ENCODE measurements at regions not wholly inside any gene's neighbourhood (a gene's known extent, or its start where the extent isn't known, plus 50 kb on each side); places are given as distances from the start of the nearest gene placed in this dataset.

DNA sequence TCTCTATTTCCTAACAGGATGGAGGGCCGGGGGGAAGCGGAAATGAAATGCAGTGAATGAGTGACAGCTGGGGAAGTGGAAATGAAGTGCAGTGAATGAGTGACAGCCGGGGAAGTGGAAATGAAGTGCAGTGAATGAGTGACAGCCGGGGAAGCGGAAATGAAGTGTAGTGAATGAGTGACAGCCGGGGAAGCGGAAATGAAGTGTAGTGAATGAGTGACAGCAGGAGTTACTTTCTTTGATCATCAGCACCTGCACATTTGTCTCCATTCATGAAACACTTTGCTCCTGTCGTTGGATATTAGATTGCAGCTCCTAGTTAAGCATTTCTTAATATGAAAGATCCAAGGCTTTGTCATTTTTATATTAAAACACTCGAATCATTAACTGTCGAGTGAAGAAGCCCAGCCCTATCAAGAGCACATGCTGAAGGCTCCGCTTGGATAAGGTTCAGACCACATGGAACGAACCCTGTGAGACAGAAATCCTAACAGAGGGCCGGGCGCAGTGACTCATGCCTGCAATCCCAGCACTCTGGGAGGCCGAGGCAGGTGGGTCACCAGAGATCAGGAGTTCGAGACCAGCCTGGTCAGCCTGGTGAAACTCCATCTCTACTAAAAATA lies 406.0 kb upstream of the ADARB2 start:
- no peak for DNase-seq (ENCODE audit: low read depth in 4 of 4, low spot score in 2 of 4)

DNA sequence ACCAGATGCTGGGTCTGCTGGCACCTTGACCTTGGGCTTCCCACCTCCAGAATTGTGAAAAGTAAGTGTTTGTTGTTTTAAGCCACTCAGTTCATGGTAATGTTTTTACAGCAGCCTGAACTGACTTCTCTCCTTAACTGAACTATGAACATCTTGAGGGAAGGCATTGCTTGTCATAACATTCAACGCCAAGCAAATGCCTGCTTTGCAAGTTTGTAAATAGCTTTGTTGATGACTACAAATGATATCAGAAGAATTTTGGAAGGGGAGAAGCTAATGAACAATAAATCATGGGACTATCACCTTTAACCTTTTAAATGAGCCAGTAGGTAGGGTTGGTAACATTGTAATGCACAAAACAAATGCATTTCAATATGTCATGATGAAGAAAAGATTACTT lies 402.4 kb upstream of the ADARB2 start:
- DNase-seq (ENCODE audit: low read depth in 4 of 4, low spot score in 2 of 4) = no peak

DNA sequence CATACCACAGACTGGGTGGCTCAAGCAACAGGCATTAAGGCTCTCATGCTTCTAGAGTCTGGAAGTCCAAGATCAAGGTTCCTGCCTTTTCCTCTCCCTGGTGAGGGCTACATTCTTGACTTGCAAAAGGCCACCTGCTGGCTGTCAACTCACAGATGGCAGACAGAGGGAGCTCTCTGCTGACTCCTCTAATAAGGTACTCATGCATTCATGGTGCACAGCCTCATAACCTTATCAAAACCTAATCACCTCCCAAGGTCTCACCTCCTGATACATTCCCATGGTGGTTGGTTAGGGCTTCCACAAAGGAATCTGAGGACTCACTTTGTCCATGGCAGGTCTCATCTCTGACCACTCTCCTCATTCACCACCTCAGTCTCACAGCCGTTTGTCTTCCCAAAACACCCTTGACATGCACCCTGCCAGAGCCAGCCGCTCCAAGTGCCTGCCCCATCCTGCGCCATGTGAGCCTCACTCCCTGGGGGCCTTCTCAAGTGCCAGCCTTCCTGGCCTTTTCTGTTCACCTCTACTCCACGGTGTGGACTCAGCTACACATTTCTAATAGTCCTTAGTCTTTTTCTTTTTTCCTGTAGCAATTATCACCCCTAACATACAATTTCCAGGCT lies 400.3 kb upstream of the ADARB2 start:
- DNase-seq (ENCODE audit: low read depth in 4 of 4, low spot score in 2 of 4) = no peak

DNA sequence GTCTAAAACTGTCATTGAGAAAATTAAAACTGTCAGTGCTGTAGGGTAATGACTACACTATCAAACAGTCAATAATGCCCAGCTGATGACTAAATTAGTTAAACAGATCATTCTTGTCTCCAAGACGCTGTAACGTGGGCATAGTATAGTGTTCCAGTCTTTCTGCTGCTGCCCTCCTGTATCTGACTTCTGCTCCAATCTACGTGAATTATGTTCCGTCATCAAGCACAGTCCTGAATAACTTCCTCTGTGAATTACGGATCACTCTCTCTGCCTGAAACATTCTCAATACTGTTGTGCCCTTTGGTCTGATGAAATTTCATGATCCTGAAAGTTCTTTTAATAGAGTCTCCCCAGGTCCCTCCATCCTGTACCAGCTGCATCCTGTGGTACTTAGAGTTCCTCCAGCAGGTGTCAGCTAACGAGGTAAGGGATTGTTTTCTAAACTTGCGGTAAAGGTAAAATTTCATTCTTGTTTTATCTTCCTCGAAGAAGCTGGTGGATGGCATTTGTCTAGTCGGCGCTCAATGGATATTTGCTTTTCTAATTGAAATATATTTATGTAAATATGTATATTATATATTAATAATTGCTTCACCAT lies 393.5 kb upstream of the ADARB2 start:
- DNase-seq (ENCODE audit: low read depth in 4 of 4, low spot score in 2 of 4) = no peak

DNA sequence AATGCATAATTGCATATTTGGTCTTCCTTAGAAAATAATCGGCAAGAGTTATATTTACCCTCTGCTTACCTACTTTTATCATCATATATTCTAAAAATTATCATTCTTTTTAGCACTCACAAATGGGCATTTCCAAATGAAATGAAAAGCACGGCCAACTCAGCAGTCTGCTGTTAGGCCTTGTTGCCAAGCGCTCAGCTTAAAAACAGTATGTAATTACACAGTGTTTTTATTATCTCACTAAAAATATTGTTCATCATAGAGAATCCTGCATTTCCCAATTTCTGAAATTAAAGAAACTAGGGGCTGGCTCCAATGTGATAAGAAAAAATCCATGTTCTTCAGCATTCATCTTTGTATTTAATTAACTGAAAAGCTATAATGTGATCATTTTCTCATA lies 391.7 kb upstream of the ADARB2 start:
- DNase-seq (ENCODE audit: low read depth in 4 of 4, low spot score in 2 of 4) = no peak

DNA sequence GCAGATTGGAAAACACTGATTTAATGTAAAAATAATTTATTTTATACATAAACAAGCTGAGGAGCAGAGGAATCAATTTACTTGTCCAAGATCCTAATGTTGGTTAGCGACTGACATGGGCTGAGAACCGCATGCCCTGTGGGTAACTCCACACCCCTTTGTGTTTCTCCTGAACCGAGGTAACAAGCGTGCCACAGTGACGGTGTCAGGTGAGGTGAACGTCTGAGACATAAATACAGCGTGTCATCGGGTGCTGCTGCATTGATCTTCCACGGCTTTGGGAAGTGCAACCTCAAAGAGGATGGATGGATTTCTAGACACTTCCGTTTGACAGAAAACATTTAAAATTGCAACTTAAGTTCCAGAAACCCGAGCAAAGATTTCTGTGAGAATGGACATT lies 386.8 kb upstream of the ADARB2 start:
- DNase-seq (ENCODE audit: low read depth in 4 of 4, low spot score in 2 of 4) = no peak

DNA sequence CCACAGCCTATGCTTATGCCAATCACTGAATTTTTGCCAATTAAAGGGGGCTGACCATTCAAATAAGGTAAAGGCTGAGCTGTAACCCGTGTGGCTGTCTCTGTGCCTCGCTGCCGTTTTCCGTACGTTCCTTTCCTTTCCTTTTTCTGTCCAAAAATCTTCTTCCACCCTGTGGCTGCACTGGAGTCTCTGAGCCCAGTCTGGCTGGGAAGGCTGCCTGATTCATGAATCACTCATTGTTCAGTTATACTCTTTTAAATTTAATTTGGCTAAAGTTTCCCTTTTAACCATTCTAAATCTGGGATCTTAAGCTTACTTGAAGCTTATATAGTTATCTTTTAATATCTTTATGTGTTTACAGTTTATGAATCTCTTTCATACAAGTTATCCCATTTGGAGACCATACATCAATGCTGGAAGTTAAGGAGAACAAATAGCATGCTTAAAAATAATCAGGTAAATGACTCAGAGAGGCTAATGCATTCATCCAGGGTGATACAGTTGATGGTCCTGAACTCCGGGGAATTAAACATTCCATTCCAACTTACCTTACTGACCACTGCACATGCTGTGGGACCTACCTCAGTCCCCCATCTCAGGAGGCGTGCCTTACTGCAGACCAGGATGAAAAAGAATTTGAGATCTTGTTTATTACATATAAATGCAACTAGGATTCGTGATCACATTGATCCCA lies 385.3 kb upstream of the ADARB2 start:
- no peak for DNase-seq (ENCODE audit: low read depth in 4 of 4, low spot score in 2 of 4)

DNA sequence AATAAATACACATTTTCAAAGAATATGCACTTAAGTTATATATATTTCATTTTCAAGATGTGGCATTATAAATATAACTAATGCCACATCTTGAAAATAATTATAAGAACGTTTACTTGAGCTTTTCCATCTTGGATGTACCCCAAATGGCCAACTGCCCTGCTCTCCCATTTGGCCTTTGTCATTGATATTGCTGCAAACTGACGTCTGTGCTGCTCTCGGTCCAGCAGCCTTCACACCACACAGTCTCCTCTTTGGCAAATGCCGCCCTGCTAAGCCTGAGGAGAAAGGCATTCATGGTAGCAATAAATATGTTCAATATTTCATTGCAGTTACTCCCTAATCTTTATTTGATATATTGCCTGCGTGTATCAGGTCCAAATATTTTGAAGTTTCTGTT lies 384.6 kb upstream of the ADARB2 start:
- DNase-seq (ENCODE audit: low read depth in 4 of 4, low spot score in 2 of 4) = no peak

DNA sequence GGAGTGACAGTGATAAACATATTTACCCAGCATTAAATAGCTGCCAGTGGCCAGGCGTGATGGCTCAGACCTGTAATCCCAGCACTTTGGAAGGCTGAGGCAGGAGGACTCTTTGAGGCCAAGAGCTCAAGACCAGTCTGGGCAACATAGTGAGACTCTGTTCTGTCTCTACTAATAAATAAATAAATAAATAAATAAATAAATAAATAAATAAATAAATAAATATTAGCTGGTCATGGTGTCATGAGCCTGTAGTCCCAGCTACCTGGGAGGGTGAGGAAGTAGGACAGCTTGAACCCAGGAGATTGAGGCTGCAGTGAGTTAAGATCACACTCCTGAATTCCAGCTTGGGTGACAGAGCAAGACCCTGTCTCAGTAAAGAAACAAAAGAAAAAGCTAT lies 384.0 kb upstream of the ADARB2 start:
- no peak for DNase-seq (ENCODE audit: low read depth in 4 of 4, low spot score in 2 of 4)

DNA sequence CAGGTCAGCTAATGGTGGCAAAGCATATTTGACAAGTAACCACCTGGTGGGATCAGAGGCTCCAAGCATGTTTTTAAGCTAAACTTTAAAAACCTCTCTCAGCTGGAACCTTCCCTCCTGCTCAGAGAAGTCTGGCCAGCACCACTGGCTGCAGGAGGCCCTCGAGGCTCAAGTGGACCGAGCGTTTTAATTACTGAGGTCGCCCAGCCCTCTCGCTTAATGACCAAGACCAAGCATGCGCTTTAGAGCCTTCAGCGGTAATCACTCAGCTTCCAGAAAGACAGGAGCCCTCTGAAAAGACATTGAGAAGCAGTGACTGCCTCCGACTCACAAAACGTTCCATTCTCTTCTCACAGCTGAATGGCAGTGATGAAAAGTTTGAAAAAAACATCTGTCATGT lies 383.4 kb upstream of the ADARB2 start:
- no peak for DNase-seq (ENCODE audit: low read depth in 4 of 4, low spot score in 2 of 4)

DNA sequence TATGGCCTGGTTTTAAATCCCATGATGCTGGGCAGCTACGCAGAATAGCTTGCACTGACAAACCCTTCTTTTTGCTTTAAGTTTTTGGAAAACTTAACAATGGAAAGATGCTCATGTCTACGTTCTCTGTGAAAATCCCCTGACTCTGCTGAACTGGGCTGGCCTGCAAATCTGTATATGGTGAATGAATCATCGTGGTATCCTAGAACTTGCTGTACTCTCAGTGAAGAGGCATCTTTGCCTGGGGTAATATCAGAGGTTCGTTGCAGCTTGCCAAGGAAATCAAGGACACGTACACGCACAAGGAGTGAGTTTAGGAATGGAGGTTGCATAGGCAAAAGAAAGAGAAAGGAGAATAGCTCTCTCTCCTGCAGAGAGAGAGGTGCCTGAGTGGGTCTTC lies 382.0 kb upstream of the ADARB2 start:
- DNase-seq (ENCODE audit: low read depth in 4 of 4, low spot score in 2 of 4) = no peak

DNA sequence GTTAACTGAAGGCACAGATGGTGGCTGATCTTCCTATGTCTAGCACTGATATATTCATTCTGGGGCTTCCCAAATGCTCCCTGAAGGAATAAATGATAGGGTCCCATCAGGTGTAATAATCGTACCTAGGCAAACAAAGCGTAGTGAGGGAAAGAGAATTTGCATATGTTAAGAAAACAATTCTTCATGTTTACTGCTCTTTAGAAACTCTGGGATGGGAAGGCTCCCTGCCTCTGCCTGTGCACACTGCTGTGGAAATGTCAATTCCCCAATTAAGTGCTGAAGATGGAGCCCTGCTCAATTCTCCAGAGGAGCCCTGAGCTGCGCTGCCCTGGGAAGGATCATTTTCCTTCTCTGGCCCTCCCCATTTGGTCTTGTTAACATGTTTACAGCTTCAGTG lies 380.9 kb upstream of the ADARB2 start:
- DNase-seq (ENCODE audit: low read depth in 4 of 4, low spot score in 2 of 4) = no peak

DNA sequence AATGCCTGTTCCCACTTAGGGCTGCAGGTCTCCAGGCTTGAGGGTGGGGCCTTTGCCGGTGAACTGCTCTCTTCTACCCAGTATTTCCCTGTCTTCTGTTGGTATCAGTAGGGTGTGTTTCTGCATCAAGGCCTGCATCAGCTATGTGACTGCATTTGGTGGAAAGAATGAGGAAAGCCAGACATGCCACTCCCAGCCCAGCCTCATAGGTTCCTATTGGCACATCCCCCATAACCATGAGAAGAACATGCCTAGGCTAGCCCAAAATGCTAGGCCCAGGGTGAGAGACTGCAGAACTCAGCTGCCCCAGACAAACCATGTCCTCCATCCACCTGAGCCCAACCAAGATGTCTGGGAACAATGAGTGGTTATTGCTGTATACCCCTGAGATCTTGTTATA lies 380.3 kb upstream of the ADARB2 start:
- no peak for DNase-seq (ENCODE audit: low read depth in 4 of 4, low spot score in 2 of 4)

DNA sequence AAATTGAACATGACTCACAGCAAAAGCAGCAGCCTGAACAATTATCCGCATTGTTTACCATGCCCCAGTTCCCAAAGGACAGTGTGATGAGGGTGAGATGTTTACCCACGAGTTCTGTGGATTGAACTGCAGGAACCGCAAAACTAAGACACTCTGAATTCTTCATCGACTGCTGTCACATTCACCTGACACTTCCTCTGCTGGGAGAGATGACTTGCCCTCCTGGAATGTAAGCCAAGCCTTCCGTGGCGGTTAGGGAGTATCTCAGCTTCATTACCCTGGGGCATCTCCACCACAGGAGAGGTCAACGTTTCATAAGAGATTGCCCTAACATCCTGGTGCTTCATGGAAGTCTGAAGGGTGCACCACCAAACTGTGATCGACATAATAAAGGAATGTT lies 374.6 kb upstream of the ADARB2 start:
- peak in 2 of 4 donors; percentile 17 to 23 for DNase-seq (ENCODE audit: low read depth in 4 of 4, low spot score in 2 of 4)

DNA sequence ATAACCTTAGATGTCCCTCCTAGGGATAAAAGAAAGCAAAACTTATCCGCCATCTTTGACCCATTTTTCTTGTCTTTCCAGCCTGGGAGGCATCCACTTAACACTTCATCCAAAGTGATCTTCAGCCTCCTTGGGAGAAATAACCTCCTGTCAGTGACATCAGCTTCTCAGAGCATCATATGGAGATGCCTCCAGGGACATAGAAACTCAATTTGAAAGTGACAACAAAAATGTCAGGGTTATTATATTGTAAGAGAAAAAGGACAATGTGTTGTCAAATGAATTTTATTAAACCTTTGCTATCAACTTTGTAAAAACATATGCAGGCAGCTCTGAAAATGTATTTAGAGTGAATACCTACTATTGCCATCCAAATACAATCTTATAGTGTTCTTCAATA lies 371.2 kb upstream of the ADARB2 start:
- DNase-seq (ENCODE audit: low read depth in 4 of 4, low spot score in 2 of 4) = no peak

DNA sequence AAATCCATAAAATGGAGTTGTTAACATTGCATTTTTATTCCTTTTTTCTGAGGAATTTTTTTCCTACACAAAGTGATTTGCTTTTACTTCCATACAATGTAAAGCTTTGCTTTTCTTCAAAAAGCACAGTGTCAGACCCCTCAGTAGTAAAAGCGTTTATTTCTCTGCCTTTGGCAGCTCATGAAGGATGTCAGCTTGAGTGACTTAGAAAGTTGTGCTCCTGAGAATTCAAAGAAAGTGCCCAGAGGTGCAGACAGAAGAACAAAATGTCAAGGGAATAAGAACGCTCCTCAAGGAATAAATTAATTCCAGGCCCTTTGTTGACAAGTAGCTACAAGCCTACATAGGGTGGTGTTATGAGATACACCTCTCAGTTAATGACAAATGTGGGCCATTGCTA lies 369.3 kb upstream of the ADARB2 start:
- no peak for DNase-seq (ENCODE audit: low read depth in 4 of 4, low spot score in 2 of 4)

DNA sequence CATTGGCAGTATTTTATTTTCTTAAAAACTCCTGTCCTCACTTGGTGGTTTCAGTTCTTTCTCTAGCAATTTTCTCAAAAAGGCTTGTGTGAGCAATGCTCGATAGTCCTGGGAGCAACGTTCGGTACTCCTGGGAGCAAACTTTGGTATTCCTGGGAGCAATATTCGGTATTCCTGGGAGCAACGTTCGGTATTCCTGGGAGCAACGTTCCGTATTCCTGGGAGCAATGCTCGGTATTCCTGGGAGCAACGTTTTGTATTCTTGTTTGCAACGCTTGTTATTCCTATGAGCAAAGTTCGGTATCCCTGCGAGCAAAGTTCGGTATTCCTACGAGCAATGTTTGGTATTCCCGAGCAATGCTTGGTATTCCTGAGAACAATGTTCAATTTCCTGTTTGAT lies 362.0 kb upstream of the ADARB2 start:
- no peak for DNase-seq (ENCODE audit: low read depth in 4 of 4, low spot score in 2 of 4)

DNA sequence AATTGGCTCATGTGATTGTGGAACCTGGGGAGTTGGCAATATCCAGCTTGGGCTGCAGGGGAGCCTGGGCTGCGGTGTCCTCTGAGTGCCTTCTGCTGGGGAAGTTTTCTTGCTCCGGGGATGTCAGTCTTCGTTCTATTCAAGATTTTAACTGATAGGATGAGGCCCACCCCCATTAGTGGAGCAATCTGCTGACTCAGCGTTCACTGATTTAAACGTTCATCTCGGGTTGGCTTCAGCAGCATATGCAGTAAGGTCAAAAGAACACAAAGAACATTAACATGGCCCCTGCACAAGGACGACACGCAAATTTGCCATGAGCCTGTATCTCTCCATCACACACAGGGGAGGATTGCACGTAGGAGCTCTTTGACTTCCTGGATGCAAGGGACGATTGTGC lies 360.6 kb upstream of the ADARB2 start:
- no peak for DNase-seq (ENCODE audit: low read depth in 4 of 4, low spot score in 2 of 4)

DNA sequence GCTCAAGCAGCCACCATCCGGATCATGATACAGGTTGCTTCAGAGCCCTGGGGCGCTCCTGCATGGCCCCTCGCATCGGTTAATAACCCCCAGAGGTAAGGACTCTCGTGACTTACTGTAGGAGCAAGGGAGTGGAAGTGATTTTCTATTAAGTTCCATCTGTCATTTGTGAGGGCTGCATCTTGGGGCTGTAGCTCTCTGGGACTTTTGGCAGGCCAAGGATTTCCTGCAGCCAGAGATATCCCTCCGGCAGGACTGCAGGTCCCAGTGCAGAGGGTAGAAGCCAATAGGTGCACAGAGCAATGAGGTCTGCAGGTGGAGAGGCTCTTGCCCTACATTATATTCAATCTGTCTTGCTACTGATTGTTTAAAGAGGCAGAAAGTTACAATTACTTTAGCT lies 356.8 kb upstream of the ADARB2 start:
- no peak for DNase-seq (ENCODE audit: low read depth in 4 of 4, low spot score in 2 of 4)

DNA sequence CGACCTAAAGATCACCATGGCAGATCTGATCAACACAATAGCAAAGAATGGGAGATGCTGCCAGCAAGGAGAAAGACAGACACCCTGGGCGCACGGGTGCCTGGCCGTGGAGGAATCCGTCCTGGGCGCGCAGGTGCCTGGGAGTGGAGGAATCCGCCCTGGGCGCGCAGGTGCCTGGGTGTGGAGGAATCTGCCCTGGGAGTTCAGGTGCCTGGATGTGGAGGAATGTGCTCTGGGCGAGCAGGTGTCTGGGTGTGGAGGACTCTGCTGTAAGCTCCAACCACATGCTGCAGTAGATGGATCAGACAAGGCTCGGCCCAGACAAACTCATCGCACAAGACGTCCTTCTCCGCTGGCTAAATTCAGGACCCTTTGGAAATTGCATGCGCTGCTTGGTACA lies 346.3 kb upstream of the ADARB2 start:
- no peak for DNase-seq (ENCODE audit: low read depth in 4 of 4, low spot score in 2 of 4)

DNA sequence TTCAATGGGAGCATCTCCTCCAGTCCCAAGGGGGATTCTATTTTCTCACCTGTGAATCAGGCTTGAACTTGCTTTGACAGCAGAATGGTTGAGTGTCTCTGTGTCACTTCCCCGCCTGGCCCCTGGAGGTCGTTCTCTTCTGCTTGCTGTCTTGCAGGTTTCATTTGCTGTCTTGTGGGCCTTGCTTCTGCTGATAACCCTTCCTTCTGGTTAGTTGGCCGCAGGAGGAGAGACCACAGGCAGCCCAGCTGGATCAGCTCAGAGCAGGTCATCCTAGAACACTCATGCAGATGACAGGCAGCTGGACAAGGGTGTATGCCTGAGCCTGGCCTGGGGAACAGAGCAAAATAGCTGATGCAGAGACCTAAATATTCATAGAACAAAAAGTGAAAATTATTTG lies 344.2 kb upstream of the ADARB2 start:
- DNase-seq (ENCODE audit: low read depth in 4 of 4, low spot score in 2 of 4) = no peak

DNA sequence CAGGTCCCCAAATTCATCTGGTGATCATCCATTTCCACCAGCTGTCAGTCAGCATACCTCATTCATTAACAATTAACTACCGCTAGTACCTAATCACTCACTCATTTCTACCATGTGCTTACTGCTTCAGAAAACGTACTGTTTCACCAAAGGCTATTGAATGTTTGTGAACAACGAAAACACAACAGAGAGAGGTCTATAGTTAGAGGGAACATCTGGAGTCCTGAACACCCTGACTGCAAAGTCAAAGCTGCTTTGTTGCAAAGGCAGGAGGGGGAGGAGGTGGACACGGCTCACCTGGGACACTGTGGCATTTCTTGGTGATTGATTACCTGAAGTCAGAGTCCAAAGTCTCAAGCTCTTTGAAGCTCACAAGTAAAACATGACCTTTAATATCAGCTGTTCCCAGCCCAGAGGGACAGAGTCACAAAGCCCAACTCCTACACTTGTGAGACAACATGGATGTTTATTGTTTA lies 342.3 kb upstream of the ADARB2 start:
- DNase-seq (ENCODE audit: low read depth in 4 of 4, low spot score in 2 of 4) = peak; percentile 28 to 64 (median 60)
